Caco-2 (cell line): ENCODE measurements at regions not wholly inside any gene's neighbourhood (a gene's known extent, or its start where the extent isn't known, plus 50 kb on each side); places are given as distances from the start of the nearest gene placed in this dataset.

Experiments
- BruUV-seq: library from RNA; stranded (reverse); fragments of 400-500 nt; replicated peaks from 2 replicates; lab custom pipeline; 2021; lab: Mats Ljungman, UMichigan
- CTCF ChIA-PET: fragments of 300-600 bp; sonication (Branson Sonifier 250); formaldehyde crosslinking; loops from one replicate; lab custom pipeline; 2022; ENCODE audit warnings: antibody characterized with exemption; lab: Charles Lee
- POLR2A ChIA-PET: fragments of 300-600 bp; sonication (Branson Sonifier 250); formaldehyde crosslinking; loops from one replicate; lab custom pipeline; 2022; ENCODE audit warnings: antibody characterized with exemption; lab: Charles Lee
- DNase-seq, 2 experiments: peaks; one replicate each; pipeline versions ENCODE4 v3.0.0 to v3.0.0-alpha.2; 2020 to 2022
- H3K27me3 ChIP-seq: replicated peaks from 2 replicates; pipeline ENCODE4 v1.6.0; 2011; ENCODE audit warnings: low read length; ENCODE audit not compliant: control insufficient read depth, insufficient read depth
- H3K36me3 ChIP-seq: 2 replicates; pipeline ENCODE4 v1.5.1; 2011; ENCODE audit warnings: low read length; ENCODE audit not compliant: control insufficient read depth, insufficient read depth
- H3K4me1 ChIP-seq: fragments of 250-450 bp; sonication (Bioruptor Pico); 2 replicates; pipeline ENCODE4 v1.5.1; 2020; ENCODE audit warnings: mild to moderate bottlenecking
- H3K4me3 ChIP-seq: 2 replicates; pipeline ENCODE4 v1.5.1; 2011; ENCODE audit warnings: low read depth, mild to moderate bottlenecking, control low read depth, low read length
- H3K9me3 ChIP-seq: fragments of 250-450 bp; sonication (Bioruptor Pico); 2 replicates; pipeline ENCODE4 v1.5.1; 2020; ENCODE audit warnings: mild to moderate bottlenecking, moderate library complexity
- H3K27ac Mint-ChIP-seq: one replicate; pipeline ENCODE4 v1.8.0; 2022; ENCODE audit warnings: mixed read lengths; ENCODE audit not compliant: unreplicated experiment
- H3K27me3 Mint-ChIP-seq: one replicate; pipeline ENCODE4 v1.8.0; 2022; ENCODE audit warnings: mixed read lengths; ENCODE audit not compliant: insufficient read depth, unreplicated experiment
- H3K36me3 Mint-ChIP-seq: one replicate; pipeline ENCODE4 v1.8.0; 2022; ENCODE audit warnings: mild to moderate bottlenecking, mixed read lengths; ENCODE audit not compliant: insufficient read depth, unreplicated experiment
- H3K4me1 Mint-ChIP-seq: one replicate; pipeline ENCODE4 v1.8.0; 2022; ENCODE audit warnings: low read depth, mixed read lengths; ENCODE audit not compliant: unreplicated experiment
- H3K4me3 Mint-ChIP-seq: one replicate; pipeline ENCODE4 v1.8.0; 2022; ENCODE audit warnings: mild to moderate bottlenecking, moderate library complexity, mixed read lengths; ENCODE audit not compliant: unreplicated experiment
- H3K9me3 Mint-ChIP-seq: one replicate; pipeline ENCODE4 v1.8.0; 2022; ENCODE audit warnings: mixed read lengths; ENCODE audit not compliant: unreplicated experiment
- intact Hi-C: fragments of 100-400 bp; cut with micrococcal nuclease; formaldehyde crosslinking; loops from one replicate; pipeline ENCODE4 v1.10.0; 2022; ENCODE audit not compliant: unreplicated experiment
- TF ChIP-seq, protein P1 (sequence below), 2 experiments: fragments of 200-600 bp in 1 of 2; IDR thresholded peaks; 1 replicate in 1 of 2; 2 replicates in 1 of 2; pipeline versions ENCODE4 v1.5.1 to v1.8.0; 2011 to 2022; ENCODE audit warnings: antibody characterized with exemption in 1 of 2, control low read depth in 1 of 2, inconsistent platforms in 1 of 2, low read depth in 1 of 2, low read length in 1 of 2, mild to moderate bottlenecking in 1 of 2, moderate library complexity in 1 of 2; ENCODE audit not compliant: insufficient read depth in 1 of 2, severe bottlenecking in 1 of 2, unreplicated experiment in 1 of 2

DNA sequence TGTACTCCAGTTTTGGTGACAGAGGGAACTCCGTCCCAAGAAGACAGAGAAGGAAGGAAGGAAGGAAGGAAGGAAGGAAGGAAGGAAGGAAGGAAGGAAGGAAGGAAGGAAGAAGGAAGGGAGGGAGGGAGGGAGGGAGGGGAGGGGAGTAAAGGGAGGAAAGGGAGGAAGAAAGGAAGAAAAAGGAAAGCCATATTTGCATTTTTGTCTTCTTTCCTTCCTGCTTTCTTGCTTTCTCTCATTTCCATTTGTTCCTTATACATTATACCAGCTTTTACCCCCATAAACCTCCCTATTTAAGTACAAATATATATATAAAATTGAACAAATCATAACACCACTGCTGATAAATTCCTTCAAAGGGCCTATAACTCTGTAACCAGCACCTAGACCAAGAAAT lies 151.8 kb downstream of the SMC2 start:
- Histone ChIP-seq H3K4me3 (no peak overlapping the region), H3K36me3 (no peaks in the 10 kb centered on the region), H3K9me3 (no peaks in the 10 kb centered on the region), H3K27me3 (no peaks in the 10 kb centered on the region), H3K4me1 (no peaks in the 10 kb centered on the region)
- no peak for DNase-seq
- TF ChIP-seq, protein P1, sequence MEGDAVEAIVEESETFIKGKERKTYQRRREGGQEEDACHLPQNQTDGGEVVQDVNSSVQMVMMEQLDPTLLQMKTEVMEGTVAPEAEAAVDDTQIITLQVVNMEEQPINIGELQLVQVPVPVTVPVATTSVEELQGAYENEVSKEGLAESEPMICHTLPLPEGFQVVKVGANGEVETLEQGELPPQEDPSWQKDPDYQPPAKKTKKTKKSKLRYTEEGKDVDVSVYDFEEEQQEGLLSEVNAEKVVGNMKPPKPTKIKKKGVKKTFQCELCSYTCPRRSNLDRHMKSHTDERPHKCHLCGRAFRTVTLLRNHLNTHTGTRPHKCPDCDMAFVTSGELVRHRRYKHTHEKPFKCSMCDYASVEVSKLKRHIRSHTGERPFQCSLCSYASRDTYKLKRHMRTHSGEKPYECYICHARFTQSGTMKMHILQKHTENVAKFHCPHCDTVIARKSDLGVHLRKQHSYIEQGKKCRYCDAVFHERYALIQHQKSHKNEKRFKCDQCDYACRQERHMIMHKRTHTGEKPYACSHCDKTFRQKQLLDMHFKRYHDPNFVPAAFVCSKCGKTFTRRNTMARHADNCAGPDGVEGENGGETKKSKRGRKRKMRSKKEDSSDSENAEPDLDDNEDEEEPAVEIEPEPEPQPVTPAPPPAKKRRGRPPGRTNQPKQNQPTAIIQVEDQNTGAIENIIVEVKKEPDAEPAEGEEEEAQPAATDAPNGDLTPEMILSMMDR (IDR thresholded peaks at IDR 0.05; ENCODE audit: insufficient read depth in 1 of 2, low read depth in 1 of 2, low read length in 1 of 2, severe bottlenecking in 1 of 2, unreplicated experiment in 1 of 2), result no peak
- H3K4me1 Mint-ChIP-seq, result no peaks in the 10 kb centered on the region
- BruUV-seq, result no TSS peak
- no peak overlapping the region for H3K4me3 Mint-ChIP-seq
- intact Hi-C loops, result no loop called here
- no peaks in the 10 kb centered on the region for H3K27me3 Mint-ChIP-seq
- no peaks in the 10 kb centered on the region for H3K36me3 Mint-ChIP-seq
- no peaks in the 10 kb centered on the region for H3K9me3 Mint-ChIP-seq
- H3K27ac Mint-ChIP-seq, result no peak overlapping the region
- POLR2A ChIA-PET, result no interaction called here
- CTCF ChIA-PET, result no interaction called here

DNA sequence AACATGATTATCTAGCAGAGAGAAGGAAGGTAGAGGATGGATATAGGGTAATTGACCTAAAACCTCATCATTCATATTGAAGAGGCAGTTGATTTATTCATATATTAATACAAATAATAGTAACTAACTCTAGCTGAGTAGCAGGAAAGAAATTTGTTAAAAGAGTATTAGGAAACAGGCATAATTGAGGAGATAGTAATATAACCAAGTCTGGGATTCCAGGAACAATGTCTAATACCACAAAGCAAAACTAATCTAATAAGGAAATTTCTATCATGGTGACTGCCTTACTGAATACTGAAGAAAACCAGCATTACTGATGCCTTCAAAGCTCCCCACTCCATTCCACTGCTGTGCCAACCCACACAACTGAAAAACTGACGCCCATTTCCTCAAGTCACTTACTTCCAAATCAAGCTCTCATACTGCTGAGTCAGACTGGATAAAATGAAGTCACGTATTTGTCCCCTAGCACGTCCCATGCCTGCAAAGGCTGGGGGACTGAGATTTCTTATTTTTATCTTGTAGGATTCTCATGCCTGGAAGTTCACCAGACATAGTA lies 153.9 kb downstream of the SMC2 start:
- Mint-ChIP-seq H3K27ac (no peak overlapping the region), H3K4me1 (no peaks in the 10 kb centered on the region), H3K4me3 (no peak overlapping the region), H3K9me3 (peaks cover 8% of the 10 kb centered on the region), H3K27me3 (peaks cover 2% of the 10 kb centered on the region), H3K36me3 (no peaks in the 10 kb centered on the region)
- no peaks in the 10 kb centered on the region for H3K4me1 ChIP-seq
- TF ChIP-seq, protein P1 (IDR thresholded peaks at IDR 0.05; ENCODE audit: insufficient read depth in 1 of 2, low read depth in 1 of 2, low read length in 1 of 2, severe bottlenecking in 1 of 2, unreplicated experiment in 1 of 2), result no peak
- no peaks in the 10 kb centered on the region for H3K9me3 ChIP-seq
- BruUV-seq, result no TSS peak
- ChIA-PET CTCF (no interaction called here), POLR2A (no interaction called here)
- no peak overlapping the region for H3K4me3 ChIP-seq
- no peak for DNase-seq
- no peaks in the 10 kb centered on the region for H3K36me3 ChIP-seq
- H3K27me3 ChIP-seq, result no peaks in the 10 kb centered on the region
- intact Hi-C loops, result no loop called here

DNA sequence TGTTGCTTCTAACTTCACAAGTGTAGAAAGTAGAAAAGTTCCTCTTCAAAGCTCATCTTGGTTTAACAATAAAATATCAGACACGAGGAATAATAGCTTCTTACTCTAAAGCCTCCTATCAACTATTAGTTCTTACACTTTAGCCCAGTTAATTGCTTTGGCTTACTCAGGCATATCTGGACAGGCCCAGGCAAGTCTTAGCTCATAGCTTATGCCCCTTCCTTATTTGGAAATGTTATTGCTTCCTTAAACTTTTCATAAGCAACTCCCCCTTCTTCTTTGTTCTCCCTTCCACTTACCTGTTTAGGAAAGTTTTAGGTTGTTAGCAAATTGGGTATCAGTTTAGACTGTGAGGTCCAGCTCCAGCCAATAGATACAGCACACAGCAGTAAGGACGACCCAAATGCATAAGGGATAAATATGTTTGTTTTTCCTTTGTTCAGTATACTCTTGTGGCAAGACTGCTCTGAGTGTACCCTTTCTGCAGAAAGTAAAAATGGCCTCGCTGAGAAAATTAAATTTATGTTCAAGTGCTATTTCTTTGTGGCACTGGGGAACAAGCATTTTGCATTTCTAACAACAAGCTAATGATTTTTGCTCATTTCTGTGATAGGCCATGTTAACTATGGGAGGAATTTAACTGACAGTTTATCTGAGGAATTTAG lies 162.1 kb downstream of the SMC2 start:
- H3K36me3 Mint-ChIP-seq, result no peaks in the 10 kb centered on the region
- no TSS peak for BruUV-seq
- Histone ChIP-seq H3K27me3 (no peaks in the 10 kb centered on the region), H3K9me3 (peaks cover 3% of the 10 kb centered on the region; the same call in 1 of the 2 replicates), H3K36me3 (no peaks in the 10 kb centered on the region), H3K4me3 (no peak overlapping the region), H3K4me1 (no peaks in the 10 kb centered on the region)
- TF ChIP-seq, protein P1 (IDR thresholded peaks at IDR 0.05; ENCODE audit: insufficient read depth in 1 of 2, low read depth in 1 of 2, low read length in 1 of 2, severe bottlenecking in 1 of 2, unreplicated experiment in 1 of 2), result no peak
- peaks cover 29% of the 10 kb centered on the region for H3K9me3 Mint-ChIP-seq
- no peak overlapping the region for H3K4me3 Mint-ChIP-seq
- H3K27me3 Mint-ChIP-seq, result peaks cover 2% of the 10 kb centered on the region
- POLR2A ChIA-PET, result no interaction called here
- no peak for DNase-seq
- H3K4me1 Mint-ChIP-seq, result no peaks in the 10 kb centered on the region
- no peak overlapping the region for H3K27ac Mint-ChIP-seq
- intact Hi-C loops, result no loop called here
- CTCF ChIA-PET, result no interaction called here
